ENCODE measurements at regions not wholly inside any gene's neighbourhood (a gene's known extent, or its start where the extent isn't known, plus 50 kb on each side); places are given as distances from the start of the nearest gene placed in this dataset.

DNA sequence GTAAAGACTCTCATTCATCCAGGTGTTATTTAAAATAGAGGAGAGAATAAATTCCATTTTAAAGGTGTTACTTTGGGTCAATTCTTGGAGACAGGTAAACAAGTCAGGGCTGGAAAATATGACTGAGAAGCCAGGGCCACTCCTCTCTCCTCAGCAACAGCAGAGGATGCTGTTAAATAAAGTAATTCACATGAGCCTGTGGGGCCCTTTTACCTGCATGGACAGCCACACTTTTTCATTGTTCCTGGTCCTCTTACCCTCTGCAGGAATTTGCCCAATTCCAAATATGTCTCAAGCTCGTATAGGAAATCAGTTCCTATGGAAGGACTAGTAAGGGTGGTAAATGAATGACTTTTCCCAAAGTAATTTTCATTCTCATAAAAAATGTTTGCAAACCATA lies 420.1 kb upstream of the KLF6 start:
- peaks cover 1% of the 10 kb centered on the region for H3K27me3 Mint-ChIP-seq
- H3K4me1 Mint-ChIP-seq (ENCODE audit: low read depth) = peaks cover 2% of the 10 kb centered on the region
- H3K9me3 Mint-ChIP-seq (ENCODE audit: low read depth) = no peaks in the 10 kb centered on the region
- no peak overlapping the region for H3K4me3 Mint-ChIP-seq
- H3K36me3 Mint-ChIP-seq = no peaks in the 10 kb centered on the region
- H3K27ac Mint-ChIP-seq = no peak overlapping the region

DNA sequence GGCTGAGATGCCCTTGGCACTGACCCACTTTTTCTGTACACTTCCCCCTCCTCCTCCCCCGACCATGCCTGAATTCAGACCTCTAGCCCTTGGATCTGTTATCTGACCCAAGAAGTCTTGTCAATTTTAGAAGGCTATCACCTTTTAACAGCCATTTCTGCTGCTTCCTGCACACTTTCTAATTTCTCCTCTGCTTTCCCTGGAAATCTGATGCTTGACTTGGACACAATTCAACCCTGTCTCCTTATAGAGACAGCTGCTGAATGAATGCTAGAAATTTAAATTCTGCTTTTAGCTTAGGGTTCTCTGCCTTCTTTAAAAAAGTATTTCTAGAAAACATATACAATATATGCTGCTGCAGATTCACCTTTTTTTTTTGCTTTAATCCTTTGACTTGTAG lies 417.9 kb upstream of the KLF6 start:
- Mint-ChIP-seq H3K4me1 (ENCODE audit: low read depth) (peaks cover 1% of the 10 kb centered on the region), H3K4me3 (no peak overlapping the region), H3K9me3 (ENCODE audit: low read depth) (no peaks in the 10 kb centered on the region), H3K36me3 (no peaks in the 10 kb centered on the region), H3K27ac (no peak overlapping the region), H3K27me3 (peaks cover 1% of the 10 kb centered on the region)

DNA sequence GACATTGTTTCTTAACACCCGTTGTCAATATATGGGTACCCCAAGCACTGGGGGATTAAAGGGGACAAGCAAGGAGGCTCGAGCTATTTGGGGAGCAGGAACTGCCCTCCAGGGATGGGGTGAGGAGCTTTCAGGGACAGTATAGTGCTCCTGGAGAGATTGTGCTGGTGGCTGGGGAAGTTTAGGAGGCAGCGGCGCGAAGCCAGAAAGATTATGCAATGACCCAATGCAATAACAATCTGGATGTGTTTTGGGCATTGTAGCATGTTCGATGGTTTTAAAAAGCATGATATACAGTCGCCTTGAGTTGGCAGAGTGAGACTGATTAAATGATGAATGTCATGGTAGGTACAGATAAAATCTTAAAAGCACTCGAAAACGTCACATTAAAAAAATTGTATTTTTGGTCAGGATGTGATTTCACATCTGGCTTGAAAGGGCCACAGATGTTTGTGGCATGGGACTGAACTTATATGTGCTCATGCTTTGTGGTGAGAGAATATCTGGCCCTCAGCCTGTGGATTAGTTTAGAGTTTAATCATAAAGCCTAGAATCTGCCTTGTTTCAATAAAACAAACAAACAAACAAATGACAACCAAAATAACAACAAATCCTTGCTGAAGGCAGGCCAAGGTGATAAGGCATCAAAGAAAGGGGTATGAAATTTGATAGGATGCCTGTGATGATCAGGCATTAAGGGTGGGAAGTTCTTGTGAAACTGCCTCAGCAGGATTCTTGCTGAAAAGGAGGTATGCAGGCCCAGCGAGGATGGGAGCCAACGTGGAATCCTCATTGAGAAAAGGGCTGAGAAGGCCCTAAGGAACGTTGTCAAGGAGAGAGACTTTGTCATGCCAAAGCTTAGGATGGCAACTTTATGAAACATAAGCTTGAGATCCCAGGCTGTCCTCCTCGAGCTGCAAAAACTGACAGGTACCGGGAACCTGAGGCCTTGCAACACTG lies 417.1 kb upstream of the KLF6 start:
- no peaks in the 10 kb centered on the region for H3K9me3 Mint-ChIP-seq (ENCODE audit: low read depth)
- H3K27ac Mint-ChIP-seq = no peak overlapping the region
- H3K27me3 Mint-ChIP-seq = peaks cover 1% of the 10 kb centered on the region
- no peaks in the 10 kb centered on the region for H3K4me1 Mint-ChIP-seq (ENCODE audit: low read depth)
- H3K36me3 Mint-ChIP-seq = no peaks in the 10 kb centered on the region
- H3K4me3 Mint-ChIP-seq = no peak overlapping the region

DNA sequence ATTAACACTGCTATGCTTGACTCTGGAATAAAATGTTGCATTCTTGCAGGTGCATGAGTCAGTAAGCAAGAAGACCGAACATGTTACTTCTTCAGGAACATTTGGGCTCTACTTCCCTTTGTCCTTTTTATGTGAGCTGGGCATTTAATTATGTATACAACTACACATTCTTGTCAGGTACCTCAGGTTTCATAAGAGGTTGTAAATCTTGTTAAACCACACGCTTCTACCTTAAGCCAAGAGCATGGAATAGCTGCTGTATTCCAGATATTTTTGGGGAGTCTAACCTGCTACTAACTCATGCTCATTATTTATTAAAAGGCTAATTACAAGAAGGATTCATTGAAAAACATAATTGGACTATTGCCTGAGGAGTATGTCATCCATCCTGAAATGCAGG lies 414.2 kb upstream of the KLF6 start:
- H3K36me3 Mint-ChIP-seq = no peaks in the 10 kb centered on the region

DNA sequence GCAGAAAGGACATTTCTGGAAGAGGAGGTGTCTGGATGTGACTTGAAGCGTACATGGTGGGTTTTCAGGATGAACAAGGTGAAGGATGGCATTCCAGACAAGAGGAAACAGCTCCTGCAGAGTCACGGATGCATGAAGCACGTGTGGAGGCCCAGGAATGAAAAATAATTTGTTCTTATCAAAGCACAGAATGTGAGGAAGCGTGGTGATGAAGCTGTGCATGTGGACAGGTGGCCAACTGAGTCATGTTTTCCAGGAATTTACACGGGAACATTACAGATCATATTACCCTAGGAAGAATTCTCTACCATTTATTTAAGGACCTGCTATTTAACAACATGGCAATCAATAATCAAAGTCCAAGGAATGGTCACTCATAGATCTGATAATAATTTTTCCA lies 413.2 kb upstream of the KLF6 start:
- H3K27me3 Mint-ChIP-seq = no peaks in the 10 kb centered on the region
- no peaks in the 10 kb centered on the region for H3K9me3 Mint-ChIP-seq (ENCODE audit: low read depth)
- H3K4me3 Mint-ChIP-seq = no peak overlapping the region
- no peaks in the 10 kb centered on the region for H3K36me3 Mint-ChIP-seq
- H3K4me1 Mint-ChIP-seq (ENCODE audit: low read depth) = peaks cover 5% of the 10 kb centered on the region
- no peak overlapping the region for H3K27ac Mint-ChIP-seq

More for the DNA sequence above, 414.2 kb upstream of the KLF6 start:
- Mint-ChIP-seq H3K27me3 (no peaks in the 10 kb centered on the region), H3K27ac (no peak overlapping the region), H3K4me1 (ENCODE audit: low read depth) (peaks cover 5% of the 10 kb centered on the region), H3K9me3 (ENCODE audit: low read depth) (no peaks in the 10 kb centered on the region), H3K4me3 (no peak overlapping the region)

DNA sequence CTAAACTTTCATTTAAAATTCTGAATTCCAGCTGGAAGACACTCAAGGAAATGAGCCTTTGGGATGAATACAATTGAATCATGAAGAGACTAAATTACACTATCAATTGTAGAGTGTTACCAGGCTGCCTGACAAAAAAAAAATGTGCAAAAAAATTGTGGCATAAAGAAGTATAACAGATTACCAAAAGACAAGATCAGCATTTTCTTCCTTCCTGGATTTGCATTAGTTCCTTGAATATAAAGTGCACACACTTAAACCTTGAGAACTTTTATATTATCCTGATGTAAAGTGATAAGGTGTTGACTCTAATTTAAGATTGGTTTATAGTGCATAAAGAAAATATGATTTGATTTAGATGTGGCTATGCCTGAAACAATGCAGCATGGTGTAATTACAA lies 412.7 kb upstream of the KLF6 start:
- Mint-ChIP-seq H3K4me1 (ENCODE audit: low read depth) (peaks cover 5% of the 10 kb centered on the region), H3K27me3 (no peaks in the 10 kb centered on the region), H3K4me3 (no peak overlapping the region), H3K9me3 (ENCODE audit: low read depth) (no peaks in the 10 kb centered on the region), H3K27ac (no peak overlapping the region), H3K36me3 (no peaks in the 10 kb centered on the region)

DNA sequence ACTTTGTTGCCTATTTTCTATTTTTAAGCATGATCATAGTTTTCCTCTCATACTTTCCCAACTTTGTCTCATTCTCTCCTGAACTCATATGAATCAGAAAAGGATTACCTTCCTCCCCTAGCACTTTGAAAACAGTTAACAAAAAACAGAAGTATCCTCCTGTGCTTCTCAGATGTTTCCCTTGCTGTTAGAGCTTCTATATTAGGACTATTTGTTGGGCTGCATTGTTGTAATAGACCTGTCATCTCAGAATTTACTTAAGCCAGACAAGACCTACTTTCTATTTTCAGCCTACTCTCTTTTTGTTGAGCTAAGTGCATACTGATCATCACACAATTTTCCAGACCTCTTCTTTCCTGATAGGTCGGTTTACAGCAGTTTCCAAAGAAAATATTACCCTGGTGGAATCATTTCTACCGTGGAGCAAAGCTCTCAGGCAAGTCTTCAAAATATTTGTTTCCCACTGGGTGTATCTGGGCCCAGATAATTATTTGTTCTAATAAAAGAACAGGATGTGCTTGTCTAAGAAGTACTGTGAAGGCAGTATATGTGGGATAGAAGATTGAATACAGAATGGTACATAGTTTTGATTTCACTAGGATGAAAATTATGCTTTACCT lies 411.9 kb upstream of the KLF6 start:
- Mint-ChIP-seq H3K4me1 (ENCODE audit: low read depth) (peaks cover 5% of the 10 kb centered on the region), H3K27me3 (no peaks in the 10 kb centered on the region), H3K9me3 (ENCODE audit: low read depth) (no peaks in the 10 kb centered on the region), H3K27ac (no peak overlapping the region), H3K4me3 (no peak overlapping the region), H3K36me3 (no peaks in the 10 kb centered on the region)

DNA sequence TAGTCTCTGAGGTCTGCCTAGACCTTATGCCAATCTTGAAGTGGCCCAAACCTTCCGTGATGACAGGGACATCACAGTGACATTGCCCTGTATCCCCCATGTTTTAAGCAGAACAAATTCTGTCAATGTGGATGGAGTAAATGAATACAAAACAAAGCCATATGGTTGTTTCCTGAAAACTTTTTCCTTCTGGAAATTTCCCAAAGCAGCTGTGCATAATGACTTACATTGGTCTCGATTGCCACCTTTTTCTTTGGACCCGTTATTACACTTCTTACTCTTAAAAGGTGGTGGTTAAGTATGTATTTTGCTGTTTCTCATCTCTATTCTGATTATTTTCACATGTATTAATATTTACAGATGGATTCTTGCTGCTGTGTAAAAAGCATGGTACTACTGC lies 411.2 kb upstream of the KLF6 start:
- Mint-ChIP-seq H3K36me3 (no peaks in the 10 kb centered on the region), H3K4me3 (no peak overlapping the region), H3K4me1 (ENCODE audit: low read depth) (peaks cover 5% of the 10 kb centered on the region), H3K27me3 (no peaks in the 10 kb centered on the region), H3K9me3 (ENCODE audit: low read depth) (no peaks in the 10 kb centered on the region), H3K27ac (no peak overlapping the region)

DNA sequence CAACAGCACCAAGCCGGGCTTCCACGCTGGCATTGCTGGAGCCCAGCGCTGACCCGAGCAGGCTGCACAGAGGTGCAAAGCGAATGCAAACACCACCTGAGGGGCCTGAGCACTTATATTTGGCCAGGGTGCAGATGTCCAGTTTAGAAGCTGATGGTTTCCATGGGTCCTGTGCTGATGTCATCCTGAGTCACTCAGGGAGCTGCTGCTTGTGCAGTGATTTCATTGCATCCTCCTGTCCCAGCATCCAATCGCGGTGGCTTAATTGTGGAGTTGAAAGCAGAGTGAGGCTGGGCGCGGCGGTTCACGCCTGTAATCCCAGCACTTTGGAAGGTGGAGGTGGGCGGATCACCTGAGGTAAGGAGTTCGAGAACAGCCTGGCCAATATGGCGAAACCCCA lies 410.2 kb upstream of the KLF6 start:
- no peak overlapping the region for H3K27ac Mint-ChIP-seq
- no peaks in the 10 kb centered on the region for H3K9me3 Mint-ChIP-seq (ENCODE audit: low read depth)
- H3K27me3 Mint-ChIP-seq = no peaks in the 10 kb centered on the region
- peaks cover 5% of the 10 kb centered on the region for H3K4me1 Mint-ChIP-seq (ENCODE audit: low read depth)
- no peaks in the 10 kb centered on the region for H3K36me3 Mint-ChIP-seq
- no peak overlapping the region for H3K4me3 Mint-ChIP-seq

DNA sequence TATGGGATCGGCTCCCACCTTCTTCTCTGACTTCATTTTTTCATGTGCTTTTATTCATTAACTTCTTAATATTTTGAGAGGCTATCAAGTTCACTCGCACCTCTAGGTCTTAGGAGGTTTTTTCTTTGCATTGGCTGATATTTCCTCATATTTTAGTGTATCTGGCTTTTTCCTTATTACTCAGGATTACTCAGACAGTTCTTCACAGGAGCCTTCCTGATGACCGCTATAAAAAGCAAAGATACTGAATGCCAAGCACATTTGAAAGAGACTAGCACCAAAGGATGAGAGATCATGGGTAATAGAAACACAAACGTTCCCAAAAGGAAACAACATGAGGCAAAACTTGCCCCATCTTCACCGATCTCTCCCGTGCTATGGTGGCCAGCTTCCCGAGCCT lies 409.2 kb upstream of the KLF6 start:
- no peak overlapping the region for H3K4me3 Mint-ChIP-seq
- no peaks in the 10 kb centered on the region for H3K27me3 Mint-ChIP-seq

DNA sequence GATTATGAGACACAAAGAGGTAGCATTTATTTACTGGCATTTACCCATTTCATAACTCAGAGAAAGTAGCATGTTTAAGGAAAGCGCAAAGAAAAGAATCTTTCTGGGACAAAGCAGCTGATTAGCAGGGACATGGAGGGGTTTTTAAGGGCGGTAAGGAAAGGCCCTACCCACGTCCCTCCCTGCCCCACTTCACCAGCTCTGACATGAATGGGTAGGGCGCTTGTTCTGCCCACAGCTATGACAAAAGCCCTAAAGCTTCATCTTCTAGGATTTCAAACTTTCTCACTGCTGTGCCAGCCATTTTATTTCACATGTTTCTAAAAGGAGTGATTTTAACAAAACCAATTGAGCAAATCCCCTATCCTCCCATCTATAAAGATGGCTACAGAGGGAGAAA lies 406.9 kb upstream of the KLF6 start:
- no peak overlapping the region for H3K4me3 Mint-ChIP-seq
- no peaks in the 10 kb centered on the region for H3K9me3 Mint-ChIP-seq (ENCODE audit: low read depth)
- H3K4me1 Mint-ChIP-seq (ENCODE audit: low read depth) = peaks cover 3% of the 10 kb centered on the region
- no peaks in the 10 kb centered on the region for H3K27me3 Mint-ChIP-seq
- no peaks in the 10 kb centered on the region for H3K36me3 Mint-ChIP-seq
- H3K27ac Mint-ChIP-seq = no peak overlapping the region

More for the DNA sequence above, 409.2 kb upstream of the KLF6 start:
- Mint-ChIP-seq H3K36me3 (no peaks in the 10 kb centered on the region), H3K9me3 (ENCODE audit: low read depth) (no peaks in the 10 kb centered on the region), H3K4me1 (ENCODE audit: low read depth) (peaks cover 5% of the 10 kb centered on the region), H3K27ac (no peak overlapping the region)

DNA sequence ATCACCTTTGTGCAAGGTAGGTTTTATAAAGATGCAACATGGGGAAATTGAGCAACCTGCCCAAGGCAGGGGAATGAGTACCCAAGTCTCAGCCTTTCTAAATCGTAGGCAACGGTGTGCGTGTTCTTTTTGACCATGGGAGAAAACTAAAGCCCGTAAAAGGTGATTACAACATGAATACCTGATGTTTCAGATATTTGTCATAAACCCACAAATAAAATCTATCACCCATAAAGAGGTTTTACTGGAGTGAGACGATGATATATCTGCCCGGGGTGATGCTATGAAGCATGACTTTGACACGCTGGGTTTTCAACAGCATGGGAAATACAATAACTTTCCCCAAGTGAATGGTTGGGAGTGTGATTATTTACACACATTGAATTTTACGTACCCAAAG lies 406.3 kb upstream of the KLF6 start:
- Mint-ChIP-seq H3K27me3 (no peaks in the 10 kb centered on the region), H3K9me3 (ENCODE audit: low read depth) (no peaks in the 10 kb centered on the region)

DNA sequence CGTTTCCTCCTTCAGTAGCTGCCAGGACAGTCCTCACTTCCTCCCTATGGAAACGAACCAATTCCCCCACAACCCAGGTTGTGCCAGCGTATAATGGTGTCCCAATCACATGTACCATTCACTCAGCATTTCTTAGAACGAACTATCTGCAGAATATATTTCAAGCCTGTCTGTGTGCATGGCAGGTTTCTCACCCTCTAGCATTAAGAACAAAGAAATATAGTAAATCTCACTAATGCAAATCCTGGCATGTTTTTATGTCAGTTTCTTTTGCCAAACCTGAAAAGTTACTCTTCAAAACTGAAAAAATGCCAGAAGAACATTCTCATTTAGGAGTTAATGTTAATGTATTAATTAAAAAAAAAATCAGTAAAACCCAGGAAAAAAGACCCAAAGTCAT lies 405.9 kb upstream of the KLF6 start:
- no peak overlapping the region for H3K27ac Mint-ChIP-seq
- no peaks in the 10 kb centered on the region for H3K4me1 Mint-ChIP-seq (ENCODE audit: low read depth)
- no peaks in the 10 kb centered on the region for H3K9me3 Mint-ChIP-seq (ENCODE audit: low read depth)
- H3K4me3 Mint-ChIP-seq = no peak overlapping the region
- no peaks in the 10 kb centered on the region for H3K27me3 Mint-ChIP-seq
- H3K36me3 Mint-ChIP-seq = no peaks in the 10 kb centered on the region

More for the DNA sequence above, 406.3 kb upstream of the KLF6 start:
- H3K36me3 Mint-ChIP-seq = no peaks in the 10 kb centered on the region
- no peak overlapping the region for H3K27ac Mint-ChIP-seq
- H3K4me3 Mint-ChIP-seq = no peak overlapping the region
- H3K4me1 Mint-ChIP-seq (ENCODE audit: low read depth) = no peaks in the 10 kb centered on the region

DNA sequence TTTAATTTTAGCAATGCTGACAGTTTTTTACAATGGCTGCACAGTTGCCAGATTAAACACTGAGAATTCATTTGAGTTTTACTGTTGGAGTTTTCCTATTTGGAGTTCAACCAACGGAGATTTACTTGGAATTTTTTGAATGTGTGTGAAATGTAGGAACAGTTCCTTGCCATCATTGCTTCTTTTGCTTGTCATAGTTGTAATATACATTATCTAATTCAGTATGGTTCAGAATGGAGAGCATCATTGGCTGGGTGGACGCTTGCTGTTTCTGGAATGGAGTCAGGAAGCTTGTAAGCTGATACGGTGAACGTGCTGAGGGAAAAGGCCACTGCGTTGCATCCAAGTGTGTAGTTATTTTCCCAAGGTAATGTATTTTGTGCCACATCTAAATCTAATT lies 404.3 kb upstream of the KLF6 start:
- Mint-ChIP-seq H3K9me3 (ENCODE audit: low read depth) (no peaks in the 10 kb centered on the region), H3K4me3 (no peak overlapping the region), H3K36me3 (no peaks in the 10 kb centered on the region), H3K27ac (no peak overlapping the region), H3K27me3 (no peaks in the 10 kb centered on the region), H3K4me1 (ENCODE audit: low read depth) (no peaks in the 10 kb centered on the region)

DNA sequence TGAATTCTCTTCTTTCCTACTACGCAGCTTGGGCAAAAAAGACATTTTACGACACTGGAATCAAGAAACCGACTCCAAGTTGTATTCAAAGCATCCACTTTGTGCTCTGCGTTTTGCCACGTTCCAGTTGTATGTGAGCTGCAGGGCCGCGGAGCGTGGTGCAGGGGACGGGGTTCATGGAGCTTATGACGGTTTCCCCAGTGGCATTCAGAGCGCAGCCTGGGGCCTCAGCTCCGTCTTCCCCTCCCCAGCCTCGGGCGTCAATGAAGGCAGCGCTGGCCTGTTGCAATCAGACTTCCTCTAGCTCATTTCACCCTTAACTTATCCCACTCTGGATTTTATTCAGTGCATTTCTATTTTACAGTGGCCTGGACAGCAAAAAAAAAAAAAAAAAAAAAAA lies 403.4 kb upstream of the KLF6 start:
- no peaks in the 10 kb centered on the region for H3K27me3 Mint-ChIP-seq
- no peaks in the 10 kb centered on the region for H3K9me3 Mint-ChIP-seq (ENCODE audit: low read depth)
- H3K36me3 Mint-ChIP-seq = no peaks in the 10 kb centered on the region
- H3K4me3 Mint-ChIP-seq = no peak overlapping the region
- no peak overlapping the region for H3K27ac Mint-ChIP-seq
- H3K4me1 Mint-ChIP-seq (ENCODE audit: low read depth) = no peaks in the 10 kb centered on the region

Data from activated naive CD8-positive, alpha-beta T cell (primary cell).